ENCODE measurements at regions not wholly inside any gene's neighbourhood (a gene's known extent, or its start where the extent isn't known, plus 50 kb on each side); places are given as distances from the start of the nearest gene placed in this dataset.
"Not testable (repeated sequence)": the region's sequence is repeated elsewhere in the genome, so short reads cannot be mapped to it uniquely, and the experiment has no call there.

DNA sequence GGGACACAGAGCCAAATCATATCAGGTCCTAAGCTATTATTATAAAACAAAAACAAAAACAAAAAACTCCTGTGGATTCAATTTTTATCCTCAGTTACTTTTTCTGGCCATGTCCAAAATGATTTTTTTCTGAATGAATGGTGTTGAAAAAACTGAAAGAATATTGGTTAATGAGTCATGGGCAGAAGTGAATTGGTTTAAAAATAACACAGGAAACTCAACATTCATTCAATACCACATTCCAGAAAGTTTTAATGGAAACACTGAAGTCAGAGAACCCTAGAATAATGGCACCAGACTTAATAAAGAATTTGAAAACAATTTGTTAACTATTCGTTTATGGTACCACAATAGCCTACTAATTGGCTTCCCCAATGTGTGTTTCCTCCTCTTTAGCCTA is 102.4 kb upstream of the CDH9 start:
- no peak for DNase-seq

DNA sequence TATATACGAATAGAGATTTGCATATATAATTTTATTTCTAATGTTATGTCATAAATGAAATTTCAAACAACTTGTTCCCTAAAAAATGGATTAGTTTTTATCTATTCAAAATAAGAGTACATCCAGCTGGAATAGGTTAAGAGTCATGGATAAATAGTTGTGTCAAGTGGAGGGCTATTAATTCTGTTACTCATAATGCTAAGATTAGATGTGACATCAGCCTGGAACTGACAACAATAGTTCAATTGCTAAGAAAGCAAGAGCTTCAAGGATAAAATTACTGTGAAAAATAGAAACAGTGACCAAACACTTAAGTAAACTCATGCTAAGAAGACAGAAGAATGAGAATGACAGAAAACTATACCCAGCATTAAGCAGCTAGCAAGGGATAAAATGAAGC is 92.2 kb upstream of the CDH9 start:
- no peak for DNase-seq

DNA sequence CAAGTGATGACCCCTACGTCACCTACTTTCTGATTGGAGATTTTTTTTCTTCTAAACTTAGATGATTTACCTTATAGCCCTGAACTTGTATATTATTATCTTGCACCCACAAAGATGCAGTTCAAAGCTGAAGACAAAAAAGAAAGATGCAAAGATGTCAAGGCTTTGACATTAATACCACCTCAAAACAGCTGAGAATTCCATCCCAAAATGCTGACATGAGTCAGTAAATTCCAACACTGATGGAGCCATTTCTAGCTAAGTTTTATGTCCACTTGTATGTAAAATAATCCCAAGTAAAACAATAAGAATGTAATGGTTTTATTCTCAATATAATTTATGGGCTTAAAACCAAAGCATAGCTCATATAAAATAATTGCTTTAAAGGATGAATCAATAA is 91.5 kb upstream of the CDH9 start:
- DNase-seq: no peak

DNA sequence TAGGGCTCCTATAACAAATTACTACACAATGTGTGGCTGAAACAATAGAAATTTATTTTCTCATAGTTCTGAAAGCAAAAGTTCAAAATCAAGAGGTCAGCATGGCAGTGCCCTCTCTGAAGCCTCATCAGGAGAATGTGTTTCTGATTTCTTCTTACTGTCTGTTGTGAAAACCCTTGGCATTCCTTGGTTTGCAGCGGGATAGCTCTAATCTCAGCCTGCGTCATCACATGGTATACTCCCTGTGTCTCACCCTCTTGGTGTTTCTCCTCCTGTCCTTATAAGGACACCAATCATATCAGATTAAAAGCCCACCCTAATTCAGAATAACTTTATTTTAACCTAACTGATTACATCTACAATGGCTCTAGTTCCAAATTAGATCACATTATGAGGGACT is 87.5 kb upstream of the CDH9 start:
- no peak for DNase-seq

DNA sequence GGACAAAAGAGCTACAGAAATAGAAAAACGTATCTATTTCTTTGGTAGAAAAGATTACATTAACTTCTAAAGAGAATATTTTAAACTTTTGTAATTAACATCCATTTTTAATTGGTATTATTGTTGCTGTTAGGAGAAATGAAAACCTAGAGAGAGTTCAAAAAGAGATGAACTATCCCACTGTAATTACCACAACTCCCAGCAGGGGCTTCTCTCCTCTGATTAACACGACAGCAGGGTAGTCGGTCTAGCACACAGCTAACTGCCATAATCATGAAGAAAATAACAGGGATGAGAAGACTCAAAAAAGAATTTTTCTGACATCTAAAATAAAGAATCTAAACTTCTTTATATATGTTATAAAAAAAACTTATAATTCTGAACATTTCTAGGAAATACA is 86.2 kb upstream of the CDH9 start:
- DNase-seq: no peak

DNA sequence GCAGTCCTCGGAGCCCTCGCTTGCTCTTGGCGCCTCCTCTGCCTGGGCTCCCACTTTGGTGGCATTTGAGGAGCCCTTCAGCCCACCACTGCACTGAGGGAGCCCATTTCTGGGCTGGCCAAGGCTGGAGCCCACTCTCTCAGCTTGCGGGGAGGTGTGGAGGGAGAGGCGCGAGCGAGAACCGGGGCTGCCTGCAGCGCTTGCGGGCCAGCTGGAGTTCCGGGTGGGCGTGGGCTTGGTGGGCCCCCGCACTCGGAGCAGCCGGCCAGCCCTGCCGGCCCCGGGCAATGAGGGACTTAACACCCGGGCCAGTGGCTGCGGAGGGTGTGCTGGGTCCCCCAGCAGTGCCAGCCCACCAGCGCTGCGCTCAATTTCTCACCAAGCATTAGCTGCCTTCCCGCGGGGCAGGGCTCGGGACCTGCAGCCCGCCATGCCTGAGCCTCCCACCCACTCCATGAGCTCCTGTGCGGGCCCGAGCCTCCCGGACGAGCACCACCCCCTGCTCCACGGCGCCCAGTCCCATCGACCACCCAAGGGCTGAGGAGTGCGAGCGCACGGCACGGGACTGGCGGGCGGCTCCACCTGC is 81.4 kb upstream of the CDH9 start:
- DNase-seq: not testable (repeated sequence)

DNA sequence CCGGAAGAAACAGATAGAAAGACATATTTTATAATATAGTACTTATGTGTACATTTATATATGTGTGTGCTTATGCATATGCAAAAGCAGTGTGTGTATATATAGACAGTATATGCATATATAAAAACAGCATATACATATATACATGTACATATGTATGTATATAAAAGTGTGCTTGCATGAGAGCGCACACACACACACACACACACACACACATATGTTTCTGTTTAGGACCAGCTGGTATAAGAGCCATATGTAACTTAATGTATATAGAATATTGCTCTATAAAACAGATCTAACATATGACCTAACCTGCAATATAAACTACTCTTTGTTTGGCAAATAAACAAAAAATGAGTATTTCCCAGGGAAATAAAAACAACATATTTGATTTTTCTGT is 65.1 kb upstream of the CDH9 start:
- DNase-seq: no peak

DNA sequence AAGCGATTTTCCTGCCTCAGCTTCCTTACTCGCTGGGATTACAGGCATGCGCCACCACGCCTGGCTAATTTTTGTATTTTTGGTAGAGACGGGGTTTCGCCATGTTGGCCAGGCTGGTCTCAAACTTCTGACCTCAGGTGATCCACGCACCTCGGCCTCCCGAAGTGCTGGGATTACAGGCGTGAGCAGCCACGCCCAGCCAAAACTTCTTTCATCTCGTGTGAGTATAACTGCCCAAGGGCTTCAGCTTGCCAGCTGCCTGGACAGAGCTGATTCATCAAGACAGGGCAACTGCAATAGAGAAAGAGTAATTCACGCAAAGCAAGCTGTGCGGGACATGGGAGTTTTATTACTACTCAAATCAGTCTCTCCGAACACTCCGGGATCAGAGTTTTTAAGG is 57.4 kb upstream of the CDH9 start:
- DNase-seq: not testable (repeated sequence)

DNA sequence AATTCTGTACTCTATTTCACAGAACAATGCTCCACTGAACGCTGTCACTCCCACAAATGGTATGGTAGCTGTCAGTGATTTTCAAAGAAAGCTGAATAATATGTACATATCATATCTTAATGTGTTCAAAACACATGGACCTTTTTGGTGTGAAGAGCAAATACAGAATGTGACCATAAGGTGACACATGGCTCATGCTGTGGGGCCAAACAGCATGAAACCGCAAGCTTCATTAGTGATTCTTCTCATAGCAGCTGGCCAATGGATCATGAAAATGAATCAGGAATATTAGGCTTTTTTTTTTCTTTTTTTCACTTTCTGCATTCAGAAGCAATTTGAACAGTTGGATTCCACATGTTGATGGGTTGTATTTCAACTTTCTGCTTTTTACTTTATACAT is 54.9 kb upstream of the CDH9 start:
- no peak for DNase-seq

DNA sequence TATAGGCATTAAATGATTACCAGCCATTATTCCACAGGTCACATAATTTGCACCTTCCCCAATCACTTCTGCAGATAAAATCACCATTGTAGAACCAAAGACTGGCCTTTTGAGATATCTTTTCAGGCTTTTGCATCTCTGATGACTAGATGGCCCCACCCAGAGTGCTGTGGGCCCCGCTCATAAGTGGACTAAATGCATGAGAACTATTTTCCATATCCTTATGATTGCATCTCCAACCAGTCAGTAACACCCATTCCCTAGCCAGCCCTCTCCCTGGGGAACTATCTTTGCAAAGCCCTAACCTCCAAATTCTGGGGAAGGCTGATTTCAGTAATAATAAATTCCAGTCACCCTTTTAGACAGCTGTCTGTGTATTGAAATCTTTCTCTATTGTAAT is 53.5 kb upstream of the CDH9 start:
- no peak for DNase-seq

DNA sequence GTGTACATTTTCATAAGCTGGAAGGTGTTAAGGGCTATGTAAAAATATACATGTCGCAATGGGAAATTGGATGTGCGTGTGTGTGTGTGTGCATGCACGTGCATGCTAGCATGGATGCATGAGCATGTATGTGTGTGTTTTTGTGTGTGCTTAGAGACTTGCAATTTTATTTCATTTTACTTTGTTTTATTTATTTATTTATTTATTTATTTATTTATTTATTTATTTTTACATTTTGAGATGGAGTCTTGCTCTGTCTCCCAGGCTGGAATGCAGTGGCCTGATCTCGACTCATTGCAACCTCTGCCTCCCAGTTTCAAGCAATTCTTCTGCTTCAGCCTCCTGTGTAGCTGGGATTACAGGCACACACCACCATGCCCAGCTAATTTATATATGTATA is 50.4 kb upstream of the CDH9 start:
- DNase-seq: not testable (repeated sequence)
